ENCODE measurements at regions not wholly inside any gene's neighbourhood (a gene's known extent, or its start where the extent isn't known, plus 50 kb on each side); places are given as distances from the start of the nearest gene placed in this dataset.

- Histone ChIP-seq H3K27ac (no peak overlapping the region), H3K4me1 (ENCODE audit: insufficient read depth) (peaks cover 1% of the 10 kb centered on the region), H3K36me3 (no peaks in the 10 kb centered on the region), H3K9me3 (no peaks in the 10 kb centered on the region), H3K4me3 (no peak overlapping the region), H3K27me3 (no peaks in the 10 kb centered on the region)
- TF ChIP-seq CTCF (IDR thresholded peaks at IDR 0.05) (no peak), EP300 (IDR thresholded peaks at IDR 0.05) (no peak), POLR2A (IDR thresholded peaks at IDR 0.05) (no peak)
- DNase-seq = no peak
- intact Hi-C loops (cut with DNase I) = no loop called here
- WGBS, 3 donors = 95 to 97% (median 96%) methylated on average over 4 of the region's 4 CpGs
Observed at GRCh38 chr5:93252165-93252564, 328.9 kb downstream of the NR2F1-AS1 start.

- no peak overlapping the region for H3K27ac ChIP-seq
- no peaks in the 10 kb centered on the region for H3K36me3 ChIP-seq
- no peak for TF ChIP-seq POLR2A (IDR thresholded peaks at IDR 0.05)
- TF ChIP-seq CTCF (IDR thresholded peaks at IDR 0.05) = no peak
- TF ChIP-seq EP300 (IDR thresholded peaks at IDR 0.05) = no peak
- DNase-seq = no peak
- no peaks in the 10 kb centered on the region for H3K9me3 ChIP-seq
- no peaks in the 10 kb centered on the region for H3K27me3 ChIP-seq
- no peak overlapping the region for H3K4me3 ChIP-seq
- H3K4me1 ChIP-seq (ENCODE audit: insufficient read depth) = peaks cover 4% of the 10 kb centered on the region
- intact Hi-C loops (cut with DNase I) = no loop called here
- 67 to 73% (median 71%) methylated on average over 2 of the region's 2 CpGs for WGBS, 3 donors
Observed at GRCh38 chr5:93251347-93251746, 329.7 kb downstream of the NR2F1-AS1 start.

- Histone ChIP-seq H3K36me3 (no peaks in the 10 kb centered on the region), H3K4me3 (no peak overlapping the region), H3K9me3 (no peaks in the 10 kb centered on the region), H3K27ac (no peak overlapping the region), H3K4me1 (ENCODE audit: insufficient read depth) (peaks cover 5% of the 10 kb centered on the region), H3K27me3 (no peaks in the 10 kb centered on the region)
- 5 to 11% (median 7%) methylated on average over 2 of the region's 2 CpGs for WGBS, 3 donors
- intact Hi-C loops (cut with DNase I) = no loop called here
- no peak for DNase-seq
- no peak for TF ChIP-seq CTCF (IDR thresholded peaks at IDR 0.05)
- no peak for TF ChIP-seq EP300 (IDR thresholded peaks at IDR 0.05)
- no peak for TF ChIP-seq POLR2A (IDR thresholded peaks at IDR 0.05)
Observed at GRCh38 chr5:93250424-93250823, 330.6 kb downstream of the NR2F1-AS1 start.

GRCh38 chr5:93249651-93250289 is 331.2 kb downstream of the NR2F1-AS1 start:
- peak in 1 of 5 donors; percentile 29 for DNase-seq
- intact Hi-C loops (cut with DNase I) = loop anchor here in 2 of 4 donors (5.0 kb wide), 2 partner anchors 333 to 338 kb away; partner anchors contain the start of genes NR2F1 (in 1 of the 2) and NR2F1-AS1 (in 1 of the 2)
- no peak for TF ChIP-seq POLR2A (IDR thresholded peaks at IDR 0.05)
- TF ChIP-seq EP300 (IDR thresholded peaks at IDR 0.05) = no peak
- TF ChIP-seq CTCF (IDR thresholded peaks at IDR 0.05) = no peak
- WGBS, 3 donors = 11 to 22% (median 12%) methylated on average over 11 of the region's 11 CpGs
- H3K4me1 ChIP-seq (ENCODE audit: insufficient read depth) = peaks cover 7% of the 10 kb centered on the region
- H3K27ac ChIP-seq = peak overlapping the region; percentile 67 to 81
- no peaks in the 10 kb centered on the region for H3K36me3 ChIP-seq
- H3K4me3 ChIP-seq = peak overlapping the region; percentile 28
- no peaks in the 10 kb centered on the region for H3K27me3 ChIP-seq
- H3K9me3 ChIP-seq = no peaks in the 10 kb centered on the region
